ENCODE measurements at regions not wholly inside any gene's neighbourhood (a gene's known extent, or its start where the extent isn't known, plus 50 kb on each side); places are given as distances from the start of the nearest gene placed in this dataset.

GRCh38 chr12:84641940-84642545, 270.6 kb downstream of the SLC6A15 start:
- no peak overlapping the region for H4K5ac ChIP-seq (ENCODE audit: insufficient read length, low read depth, low read length)
- no peak overlapping the region for H3K18ac ChIP-seq (ENCODE audit: extremely low read depth, low read length)
- no peak overlapping the region for H2BK5ac ChIP-seq (ENCODE audit: low read depth, low read length)
- H3K27me3 ChIP-seq (replicated peaks in 1 of 4; ENCODE audit: control insufficient read depth in 3 of 4, extremely low read depth in 1 of 4, insufficient read depth in 3 of 4, low read length in 3 of 4), result no peaks in the 10 kb centered on the region
- ChIA-PET POLR2A (ENCODE audit: partially characterized antibody) (no interaction called here), CTCF (ENCODE audit: partially characterized antibody) (interaction anchor here (0.6 kb wide), 1 partner anchor 434 kb away, joined by 4 read pairs; no protein-coding TSS in a partner anchor)
- no peak overlapping the region for H3K4me2 ChIP-seq (ENCODE audit: insufficient read depth in 1 of 2, low read depth in 2 of 2, low read length in 2 of 2)
- no peaks in the 10 kb centered on the region for H3K9me3 ChIP-seq (ENCODE audit: insufficient read depth in 2 of 2, low read depth in 1 of 2, low read length in 1 of 2)
- H3K4ac ChIP-seq (replicated peaks; ENCODE audit: insufficient read length, low read depth, low read length), result no peak overlapping the region
- H3K14ac ChIP-seq (ENCODE audit: insufficient read length), result no peak overlapping the region
- 72% methylated on average over 2 of the region's 2 CpGs; no CpG with 5 or more reads in 1 of the 2 experiments for WGBS, 2 experiments (ENCODE audit: extremely low coverage in 1 of 2, insufficient coverage in 1 of 2, insufficient read length in 1 of 2, insufficient replicate concordance in 2 of 2, low coverage in 1 of 2, low lambda C conversion rate in 2 of 2, missing lambda C conversion rate in 1 of 2)
- no peak overlapping the region for H2BK120ac ChIP-seq (replicated peaks; ENCODE audit: low read depth, low read length)
- no peak overlapping the region for H2BK20ac ChIP-seq (ENCODE audit: low read length)
- no peak overlapping the region for H2AK5ac ChIP-seq (ENCODE audit: low read depth, low read length)
- H2BK12ac ChIP-seq (ENCODE audit: low read depth, low read length), result no peak overlapping the region
- H3K79me2 ChIP-seq (ENCODE audit: control insufficient read depth in 1 of 2, insufficient read depth in 2 of 2, low read length in 2 of 2), result no peaks in the 10 kb centered on the region
- H3K36me3 ChIP-seq (ENCODE audit: control insufficient read depth in 2 of 4, insufficient read depth in 4 of 4, low read length in 3 of 4), result no peaks in the 10 kb centered on the region
- DNase-seq (ENCODE audit: low read depth in 1 of 2, low spot score in 2 of 2), result no peak
- H4K8ac ChIP-seq (ENCODE audit: extremely low read depth, insufficient read depth, low read length), result no peak overlapping the region
- FAIRE-seq, result no peak
- H3K4me3 ChIP-seq (ENCODE audit: extremely low read depth in 1 of 4, insufficient read depth in 2 of 4, low read depth in 3 of 4, low read length in 4 of 4), result no peak overlapping the region
- no peak overlapping the region for H2AFZ ChIP-seq (ENCODE audit: low read length)
- no peak overlapping the region for H3K27ac ChIP-seq (ENCODE audit: low read depth, low read length)
- no peak overlapping the region for H3K9ac ChIP-seq (replicated peaks in 1 of 4; ENCODE audit: extremely low read depth in 1 of 4, low read depth in 3 of 4, low read length in 3 of 4)
- H3K56ac ChIP-seq (replicated peaks; ENCODE audit: insufficient read length, low read depth, low read length), result no peak overlapping the region
- H3K79me1 ChIP-seq (ENCODE audit: low read depth, low read length), result no peaks in the 10 kb centered on the region
- H2BK15ac ChIP-seq (ENCODE audit: low read length), result no peak overlapping the region
- H4K91ac ChIP-seq (replicated peaks; ENCODE audit: insufficient read length, low read length), result no peak overlapping the region
- H4K20me1 ChIP-seq (replicated peaks in 1 of 2; ENCODE audit: control insufficient read depth in 1 of 2, insufficient read depth in 2 of 2, low read length in 2 of 2), result no peaks in the 10 kb centered on the region
- no peak overlapping the region for H3K23ac ChIP-seq (ENCODE audit: insufficient read length)
- no peaks in the 10 kb centered on the region for H3K4me1 ChIP-seq (replicated peaks in 1 of 4; ENCODE audit: control insufficient read depth in 3 of 4, insufficient read depth in 4 of 4, low read length in 3 of 4)
- H3K23me2 ChIP-seq (ENCODE audit: low read depth, low read length), result no peaks in the 10 kb centered on the region
- TF ChIP-seq CREB1 (IDR thresholded peaks at IDR 0.05), result no peak
- no peak for TF ChIP-seq JUN (IDR thresholded peaks at IDR 0.05; ENCODE audit: low read depth, low read length)
- no peak for TF ChIP-seq KDM5A (IDR thresholded peaks at IDR 0.05; ENCODE audit: low read length)
- TF ChIP-seq NANOG (IDR thresholded peaks at IDR 0.05; ENCODE audit: insufficient read depth, low read depth, low read length, poor library complexity, severe bottlenecking), result no peak
- no peak for TF ChIP-seq POLR2A (IDR thresholded peaks at IDR 0.05; ENCODE audit: control extremely low read depth in 1 of 2, low read depth in 2 of 2, low read length in 2 of 2)
- no peak for TF ChIP-seq BRCA1 (IDR thresholded peaks at IDR 0.05; ENCODE audit: low read depth, low read length)
- no peak for TF ChIP-seq CTBP2 (IDR thresholded peaks at IDR 0.05; ENCODE audit: borderline replicate concordance, insufficient read depth, insufficient read length, low read length)
- TF ChIP-seq EGR1 (IDR thresholded peaks at IDR 0.05; ENCODE audit: borderline replicate concordance, low read depth, low read length), result no peak
- no peak for TF ChIP-seq BCL11A (IDR thresholded peaks at IDR 0.05; ENCODE audit: low read depth in 2 of 2, low read length in 2 of 2)
- no peak for TF ChIP-seq CBX8 (IDR thresholded peaks at IDR 0.05; ENCODE audit: borderline replicate concordance, low read depth, low read length)
- TF ChIP-seq KDM1A (IDR thresholded peaks at IDR 0.05; ENCODE audit: borderline replicate concordance, low read length), result no peak
- TF ChIP-seq SIX5 (IDR thresholded peaks at IDR 0.05; ENCODE audit: low read depth, low read length), result no peak
- no peak for TF ChIP-seq NRF1 (IDR thresholded peaks at IDR 0.05; ENCODE audit: low read depth, low read length)
- TF ChIP-seq TBP (IDR thresholded peaks at IDR 0.05; ENCODE audit: low read depth, low read length), result no peak
- no peak for TF ChIP-seq POU5F1 (IDR thresholded peaks at IDR 0.05; ENCODE audit: low read depth, low read length)
- TF ChIP-seq CEBPB (IDR thresholded peaks at IDR 0.05; ENCODE audit: low read depth, low read length), result no peak

Data from H1 (cell line).